Smooth muscle cell (in vitro differentiated cells): ENCODE measurements at regions not wholly inside any gene's neighbourhood (a gene's known extent, or its start where the extent isn't known, plus 50 kb on each side); places are given as distances from the start of the nearest gene placed in this dataset.

Experiments
- DNase-seq: peaks from one replicate; lab custom pipeline; 2025; ENCODE audit not compliant: unreplicated experiment; lab: John Stamatoyannopoulos, UW
- H2AFZ ChIP-seq: fragments of 200-600 bp; sonication (generic); 2 replicates; pipeline ENCODE4 v1.6.0; 2016; ENCODE audit warnings: antibody characterized with exemption, low read depth, mild to moderate bottlenecking
- H3F3A ChIP-seq: fragments of 200-600 bp; sonication (generic); 2 replicates; pipeline ENCODE4 v1.6.0; 2017; ENCODE audit warnings: antibody characterized with exemption, low read depth
- H3K27ac ChIP-seq: fragments of 200-600 bp; sonication (generic); 2 replicates; pipeline ENCODE4 v1.5.1; 2016; ENCODE audit warnings: low read depth, mild to moderate bottlenecking
- H3K27me3 ChIP-seq: fragments of 200-600 bp; sonication (generic); 2 replicates; pipeline ENCODE4 v1.6.1; 2016; ENCODE audit warnings: low read depth, mild to moderate bottlenecking
- H3K36me3 ChIP-seq: fragments of 200-600 bp; sonication (generic); 2 replicates; pipeline ENCODE4 v1.5.1; 2016; ENCODE audit warnings: low read depth
- H3K4me1 ChIP-seq: fragments of 200-600 bp; sonication (generic); 2 replicates; pipeline ENCODE4 v1.5.1; 2016; ENCODE audit warnings: low read depth
- H3K4me2 ChIP-seq: fragments of 200-600 bp; sonication (generic); 2 replicates; pipeline ENCODE4 v1.6.0; 2016; ENCODE audit warnings: mild to moderate bottlenecking
- H3K4me3 ChIP-seq: fragments of 200-600 bp; sonication (generic); 2 replicates; pipeline ENCODE4 v1.5.1; 2016; ENCODE audit warnings: mild to moderate bottlenecking
- H3K79me2 ChIP-seq: fragments of 200-600 bp; sonication (generic); 2 replicates; pipeline ENCODE4 v1.6.0; 2016; ENCODE audit warnings: low read depth, mild to moderate bottlenecking
- H3K9ac ChIP-seq: fragments of 200-600 bp; sonication (generic); 2 replicates; pipeline ENCODE4 v1.6.0; 2016; ENCODE audit warnings: low read depth
- H3K9me3 ChIP-seq: fragments of 200-600 bp; sonication (generic); replicated peaks from 2 replicates; pipeline ENCODE4 v1.5.1; 2016; ENCODE audit warnings: low read depth
- H4K20me1 ChIP-seq: fragments of 200-600 bp; sonication (generic); 2 replicates; pipeline ENCODE4 v1.6.0; 2016; ENCODE audit warnings: low read depth
- WGBS: methylation state at CpG from one replicate; pipeline ENCODE4 v1.1.7; 2016; ENCODE audit warnings: low lambda C conversion rate; 5-methylcytosine and 5-hydroxymethylcytosine counted together
- TF ChIP-seq, protein P1 (sequence below): fragments of 200-600 bp; sonication (generic); IDR thresholded peaks from 2 replicates; pipeline ENCODE4 v1.5.1; 2017; ENCODE audit warnings: borderline replicate concordance, mild to moderate bottlenecking, antibody characterized with exemption; ENCODE audit not compliant: insufficient read depth, poor library complexity, severe bottlenecking

DNA sequence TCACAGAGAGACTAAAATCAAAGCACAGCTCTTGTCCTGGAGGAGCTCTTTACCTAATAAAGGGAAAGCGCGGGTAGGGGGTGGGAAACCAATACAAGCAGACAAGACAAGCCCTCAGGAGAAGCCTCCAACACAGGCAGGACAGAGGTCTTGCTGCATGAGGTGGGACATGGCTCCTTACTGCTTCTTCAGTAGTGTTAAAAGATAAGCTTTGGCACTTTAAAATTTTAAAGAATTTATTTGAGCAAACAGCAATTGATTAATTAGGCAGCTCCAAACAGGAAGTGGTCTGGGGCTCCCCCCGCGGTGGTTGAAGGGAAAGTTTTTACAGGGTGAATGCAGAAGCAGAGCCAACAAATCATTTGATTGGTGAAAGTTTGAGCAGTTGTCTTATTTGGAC lies 50.3 kb upstream of the MACC1 start:
- TF ChIP-seq, protein P1, sequence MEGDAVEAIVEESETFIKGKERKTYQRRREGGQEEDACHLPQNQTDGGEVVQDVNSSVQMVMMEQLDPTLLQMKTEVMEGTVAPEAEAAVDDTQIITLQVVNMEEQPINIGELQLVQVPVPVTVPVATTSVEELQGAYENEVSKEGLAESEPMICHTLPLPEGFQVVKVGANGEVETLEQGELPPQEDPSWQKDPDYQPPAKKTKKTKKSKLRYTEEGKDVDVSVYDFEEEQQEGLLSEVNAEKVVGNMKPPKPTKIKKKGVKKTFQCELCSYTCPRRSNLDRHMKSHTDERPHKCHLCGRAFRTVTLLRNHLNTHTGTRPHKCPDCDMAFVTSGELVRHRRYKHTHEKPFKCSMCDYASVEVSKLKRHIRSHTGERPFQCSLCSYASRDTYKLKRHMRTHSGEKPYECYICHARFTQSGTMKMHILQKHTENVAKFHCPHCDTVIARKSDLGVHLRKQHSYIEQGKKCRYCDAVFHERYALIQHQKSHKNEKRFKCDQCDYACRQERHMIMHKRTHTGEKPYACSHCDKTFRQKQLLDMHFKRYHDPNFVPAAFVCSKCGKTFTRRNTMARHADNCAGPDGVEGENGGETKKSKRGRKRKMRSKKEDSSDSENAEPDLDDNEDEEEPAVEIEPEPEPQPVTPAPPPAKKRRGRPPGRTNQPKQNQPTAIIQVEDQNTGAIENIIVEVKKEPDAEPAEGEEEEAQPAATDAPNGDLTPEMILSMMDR, result no peak
- Histone ChIP-seq H3K4me3 (no peak overlapping the region), H3K4me1 (peaks cover 22% of the 10 kb centered on the region), H2AFZ (no peak overlapping the region), H3K36me3 (no peaks in the 10 kb centered on the region), H3K27ac (no peak overlapping the region), H3K4me2 (no peak overlapping the region), H3F3A (no peaks in the 10 kb centered on the region), H3K27me3 (no peaks in the 10 kb centered on the region), H3K9ac (no peak overlapping the region), H4K20me1 (no peaks in the 10 kb centered on the region), H3K79me2 (no peaks in the 10 kb centered on the region), H3K9me3 (no peaks in the 10 kb centered on the region)
- no peak for DNase-seq
- WGBS, result 58% methylated on average over 4 of the region's 4 CpGs

DNA sequence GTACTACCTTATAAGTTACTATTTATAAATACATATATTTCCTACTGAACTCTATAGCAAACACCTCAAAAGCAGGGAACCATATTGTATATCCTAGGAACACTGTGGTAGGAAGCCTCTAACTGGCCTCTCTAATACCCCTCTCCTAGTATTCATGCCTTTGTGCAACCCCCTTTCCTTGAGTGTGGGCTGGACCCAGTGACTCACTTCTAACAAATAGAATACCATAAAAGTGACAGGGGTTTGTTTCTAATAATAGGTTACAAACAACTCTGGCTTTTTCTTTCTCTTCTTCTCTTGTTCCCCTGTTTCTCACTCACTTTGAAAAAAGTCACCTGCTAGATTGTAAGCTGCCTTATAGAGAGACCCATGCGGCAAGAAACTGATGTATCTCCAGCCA lies 51.6 kb upstream of the MACC1 start:
- H3K4me2 ChIP-seq, result peak overlapping the region; percentile 47

DNA sequence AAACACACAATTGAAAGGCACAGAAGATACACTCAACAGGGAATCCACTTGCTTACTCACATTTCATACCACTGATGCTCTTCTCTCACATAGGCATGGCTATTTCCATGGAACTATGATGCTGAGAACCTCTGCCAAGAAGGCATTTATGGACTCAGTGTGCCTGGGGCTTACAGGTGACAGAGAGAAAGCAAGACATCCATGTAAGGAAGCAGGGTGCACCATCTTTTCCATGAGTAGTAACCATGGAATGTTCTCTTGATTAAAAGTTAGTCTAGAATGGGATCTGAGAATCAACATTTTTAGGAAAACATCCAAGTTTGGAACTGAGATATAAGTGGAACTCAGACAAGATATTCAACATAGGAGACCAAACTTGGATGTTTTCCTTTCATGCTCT lies 52.5 kb upstream of the MACC1 start:
- Histone ChIP-seq H3K9me3 (no peaks in the 10 kb centered on the region), H3F3A (no peaks in the 10 kb centered on the region), H3K4me2 (peak overlapping the region; percentile 47), H3K4me3 (no peak overlapping the region), H3K27me3 (no peaks in the 10 kb centered on the region), H3K27ac (no peak overlapping the region), H3K9ac (no peak overlapping the region), H3K79me2 (no peaks in the 10 kb centered on the region), H4K20me1 (no peaks in the 10 kb centered on the region), H3K4me1 (peaks cover 16% of the 10 kb centered on the region), H3K36me3 (no peaks in the 10 kb centered on the region), H2AFZ (peak overlapping the region; percentile 36)
- no peak for DNase-seq
- TF ChIP-seq, protein P1, result no peak

More for the DNA sequence above, 51.6 kb upstream of the MACC1 start:
- H4K20me1 ChIP-seq, result no peaks in the 10 kb centered on the region
- no peaks in the 10 kb centered on the region for H3F3A ChIP-seq
- no peaks in the 10 kb centered on the region for H3K9me3 ChIP-seq
- no peak overlapping the region for H3K9ac ChIP-seq
- no peak overlapping the region for H3K27ac ChIP-seq
- no peaks in the 10 kb centered on the region for H3K79me2 ChIP-seq
- DNase-seq, result no peak
- no peak overlapping the region for H2AFZ ChIP-seq
- H3K36me3 ChIP-seq, result no peaks in the 10 kb centered on the region
- H3K27me3 ChIP-seq, result no peaks in the 10 kb centered on the region
- 81% methylated on average over 1 of the region's 1 CpG for WGBS
- H3K4me3 ChIP-seq, result no peak overlapping the region
- TF ChIP-seq, protein P1, result no peak
- peaks cover 22% of the 10 kb centered on the region for H3K4me1 ChIP-seq

DNA sequence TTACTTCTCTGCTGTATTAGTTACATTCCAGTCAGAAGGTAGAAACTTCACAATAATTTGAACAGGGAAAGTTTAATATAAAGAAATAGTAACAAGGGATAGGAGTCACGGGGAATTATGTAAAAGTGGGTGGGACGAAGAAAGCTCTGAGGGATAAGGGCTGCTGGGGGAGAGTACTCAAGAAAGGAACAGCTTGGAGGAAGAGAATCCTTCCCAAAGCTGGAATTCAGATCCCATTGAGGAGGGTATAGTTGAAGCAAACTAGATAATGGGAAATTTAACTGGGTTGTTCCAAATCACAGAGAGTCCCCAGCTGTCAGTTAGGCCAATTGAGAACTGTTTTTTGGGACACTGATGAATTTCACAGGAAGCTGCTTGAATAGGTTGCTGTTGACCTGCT lies 53.2 kb upstream of the MACC1 start:
- no peaks in the 10 kb centered on the region for H3K27me3 ChIP-seq
- 95% methylated on average over 2 of the region's 2 CpGs for WGBS
- H3K4me3 ChIP-seq, result no peak overlapping the region
- H2AFZ ChIP-seq, result peak overlapping the region; percentile 36
- peaks cover 11% of the 10 kb centered on the region for H3K4me1 ChIP-seq
- H3F3A ChIP-seq, result no peaks in the 10 kb centered on the region
- no peak for DNase-seq
- H3K79me2 ChIP-seq, result no peaks in the 10 kb centered on the region
- no peaks in the 10 kb centered on the region for H3K9me3 ChIP-seq
- H4K20me1 ChIP-seq, result no peaks in the 10 kb centered on the region
- no peaks in the 10 kb centered on the region for H3K36me3 ChIP-seq
- TF ChIP-seq, protein P1, result no peak
- no peak overlapping the region for H3K27ac ChIP-seq
- no peak overlapping the region for H3K4me2 ChIP-seq
- no peak overlapping the region for H3K9ac ChIP-seq
